ENCODE measurements at regions not wholly inside any gene's neighbourhood (a gene's known extent, or its start where the extent isn't known, plus 50 kb on each side); places are given as distances from the start of the nearest gene placed in this dataset.

GRCh38 chr18:40685219-40685618 lies 1269.8 kb upstream of the PIK3C3 start:
- TF ChIP-seq CTCF (IDR thresholded peaks at IDR 0.05; ENCODE audit: insufficient read depth, low read length, poor library complexity, severe bottlenecking) (no peak), EZH2phosphoT487 (conservative IDR thresholded peaks at IDR 0.05; ENCODE audit: low read length) (no peak)

Data from SU-DHL-6 (cell line).